Transverse colon (tissue), 4 donors: ENCODE measurements at regions not wholly inside any gene's neighbourhood (a gene's known extent, or its start where the extent isn't known, plus 50 kb on each side); places are given as distances from the start of the nearest gene placed in this dataset.

Source experiments
- POLR2A ChIP-seq: fragments of 450-650 bp; IDR thresholded peaks from one replicate; pipeline ENCODE4 v1.6.1; 2016; ENCODE audit warnings: antibody characterized with exemption, mild to moderate bottlenecking, moderate library complexity
- POLR2AphosphoS5 ChIP-seq, 3 donors: sonication (generic); formaldehyde crosslinking; IDR thresholded peaks; one replicate each; pipeline ENCODE4 v1.6.1; 2016; ENCODE audit warnings: antibody characterized with exemption in 3 of 3
- TF ChIP-seq, protein P1 (sequence below), 5 experiments: fragments of 200-600 bp in 3 of 5; fragments of 450-650 bp in 2 of 5; sonication (generic) in 3 of 5; IDR thresholded peaks; 1 replicate in 2 of 5; 2 replicates in 3 of 5; pipeline ENCODE4 v1.5.1; 2016 to 2017; ENCODE audit warnings: antibody characterized with exemption in 5 of 5, inconsistent platforms in 3 of 5, mild to moderate bottlenecking in 2 of 5, moderate library complexity in 1 of 5

GRCh38 chr11:79675081-79675480 lies 234.3 kb upstream of the TENM4 start:
- TF ChIP-seq, protein P1, sequence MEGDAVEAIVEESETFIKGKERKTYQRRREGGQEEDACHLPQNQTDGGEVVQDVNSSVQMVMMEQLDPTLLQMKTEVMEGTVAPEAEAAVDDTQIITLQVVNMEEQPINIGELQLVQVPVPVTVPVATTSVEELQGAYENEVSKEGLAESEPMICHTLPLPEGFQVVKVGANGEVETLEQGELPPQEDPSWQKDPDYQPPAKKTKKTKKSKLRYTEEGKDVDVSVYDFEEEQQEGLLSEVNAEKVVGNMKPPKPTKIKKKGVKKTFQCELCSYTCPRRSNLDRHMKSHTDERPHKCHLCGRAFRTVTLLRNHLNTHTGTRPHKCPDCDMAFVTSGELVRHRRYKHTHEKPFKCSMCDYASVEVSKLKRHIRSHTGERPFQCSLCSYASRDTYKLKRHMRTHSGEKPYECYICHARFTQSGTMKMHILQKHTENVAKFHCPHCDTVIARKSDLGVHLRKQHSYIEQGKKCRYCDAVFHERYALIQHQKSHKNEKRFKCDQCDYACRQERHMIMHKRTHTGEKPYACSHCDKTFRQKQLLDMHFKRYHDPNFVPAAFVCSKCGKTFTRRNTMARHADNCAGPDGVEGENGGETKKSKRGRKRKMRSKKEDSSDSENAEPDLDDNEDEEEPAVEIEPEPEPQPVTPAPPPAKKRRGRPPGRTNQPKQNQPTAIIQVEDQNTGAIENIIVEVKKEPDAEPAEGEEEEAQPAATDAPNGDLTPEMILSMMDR (IDR thresholded peaks at IDR 0.05) = no peak
- TF ChIP-seq POLR2AphosphoS5 (IDR thresholded peaks at IDR 0.05) (no peak), POLR2A (no peak)
